Liver (tissue), 8 donors: ENCODE measurements at regions not wholly inside any gene's neighbourhood (a gene's known extent, or its start where the extent isn't known, plus 50 kb on each side); places are given as distances from the start of the nearest gene placed in this dataset.
A peak's percentile ranks its signal among the peaks of the same experiment; 100 is the strongest.

Experiments
- DNase-seq: peaks from one replicate; pipeline ENCODE4 v3.0.0-alpha.2; 2017; ENCODE audit warnings: low spot score
- H3K27ac ChIP-seq, 2 donors: one replicate each; pipeline ENCODE4 v1.7.0; 2013; ENCODE audit warnings: inconsistent platforms in 2 of 2, low read length in 2 of 2, control low read depth in 1 of 2, low read depth in 1 of 2, mild to moderate bottlenecking in 1 of 2
- H3K27me3 ChIP-seq, 4 donors: one replicate each; pipeline versions ENCODE4 v1.6.1 to v1.7.0; 2013; ENCODE audit warnings: low read length in 3 of 4, inconsistent platforms in 1 of 4, mild to moderate bottlenecking in 1 of 4, moderate library complexity in 1 of 4; ENCODE audit not compliant: control insufficient read depth in 4 of 4, insufficient read depth in 4 of 4
- H3K36me3 ChIP-seq, 4 donors: one replicate each; pipeline versions ENCODE4 v1.6.1 to v1.7.0; 2013; ENCODE audit warnings: low read length in 3 of 4, mild to moderate bottlenecking in 3 of 4, low read depth in 1 of 4, moderate library complexity in 1 of 4; ENCODE audit not compliant: control insufficient read depth in 4 of 4, insufficient read depth in 3 of 4
- H3K4me1 ChIP-seq, 4 donors: one replicate each; pipeline versions ENCODE4 v1.6.1 to v1.7.0; 2013; ENCODE audit warnings: low read length in 3 of 4, mild to moderate bottlenecking in 3 of 4, moderate library complexity in 1 of 4; ENCODE audit not compliant: control insufficient read depth in 4 of 4, insufficient read depth in 4 of 4
- H3K4me3 ChIP-seq, 3 donors: one replicate each; pipeline versions ENCODE4 v1.6.1 to v1.7.0; 2013; ENCODE audit warnings: low read length in 3 of 3, control low read depth in 1 of 3, low read depth in 1 of 3, mild to moderate bottlenecking in 1 of 3
- H3K9ac ChIP-seq, 2 donors: one replicate each; pipeline ENCODE4 v1.7.0; 2013; ENCODE audit warnings: low read length in 2 of 2, mild to moderate bottlenecking in 2 of 2, moderate library complexity in 2 of 2, control low read depth in 1 of 2, low read depth in 1 of 2
- H3K9me3 ChIP-seq, 4 donors: one replicate each; pipeline versions ENCODE4 v1.6.1 to v1.7.0; 2013; ENCODE audit warnings: low read length in 3 of 4; ENCODE audit not compliant: control insufficient read depth in 4 of 4
- ATF3 ChIP-seq: IDR thresholded peaks from 2 replicates; pipeline ENCODE4 v1.6.1; 2016; ENCODE audit warnings: antibody characterized with exemption
- CTCF ChIP-seq: fragments of 150-350 bp; IDR thresholded peaks from 2 replicates; pipeline ENCODE4 v1.5.1; 2017; ENCODE audit warnings: improper control_type of control experiment, low read depth, low read length; ENCODE audit not compliant: missing input control
- FOXA1 ChIP-seq: IDR thresholded peaks from 2 replicates; pipeline ENCODE4 v1.6.1; 2016; ENCODE audit warnings: antibody characterized with exemption
- FOXA2 ChIP-seq: IDR thresholded peaks from 2 replicates; pipeline ENCODE4 v1.6.1; 2016; ENCODE audit warnings: antibody characterized with exemption
- GABPA ChIP-seq, 2 donors: IDR thresholded peaks in 1 of 2; conservative IDR thresholded peaks in 1 of 2; 2 replicates each; pipeline ENCODE4 v1.6.1; 2016; ENCODE audit warnings: antibody characterized with exemption in 2 of 2, mild to moderate bottlenecking in 1 of 2, moderate library complexity in 1 of 2
- HNF4A ChIP-seq, 2 donors: conservative IDR thresholded peaks; 2 replicates each; pipeline ENCODE4 v1.6.1; 2016; ENCODE audit warnings: antibody characterized with exemption in 2 of 2, mild to moderate bottlenecking in 2 of 2
- HNF4G ChIP-seq: IDR thresholded peaks from 2 replicates; pipeline ENCODE4 v1.6.1; 2016; ENCODE audit warnings: antibody characterized with exemption
- MAX ChIP-seq: IDR thresholded peaks from 2 replicates; pipeline ENCODE4 v1.6.1; 2016; ENCODE audit warnings: antibody characterized with exemption
- NR2F2 ChIP-seq: IDR thresholded peaks from 2 replicates; pipeline ENCODE4 v1.6.1; 2016; ENCODE audit warnings: antibody characterized with exemption
- RAD21 ChIP-seq, 2 donors: IDR thresholded peaks; 2 replicates each; pipeline ENCODE4 v1.6.1; 2016; ENCODE audit warnings: antibody characterized with exemption in 2 of 2, mild to moderate bottlenecking in 2 of 2
- REST ChIP-seq: IDR thresholded peaks from 2 replicates; pipeline ENCODE4 v1.6.1; 2016; ENCODE audit warnings: antibody characterized with exemption, mild to moderate bottlenecking
- RXRA ChIP-seq, 2 donors: IDR thresholded peaks; 2 replicates each; pipeline ENCODE4 v1.6.1; 2017 to 2018; ENCODE audit warnings: antibody characterized with exemption in 2 of 2, mild to moderate bottlenecking in 1 of 2
- SP1 ChIP-seq: IDR thresholded peaks from 2 replicates; pipeline ENCODE4 v1.6.1; 2018; ENCODE audit warnings: antibody characterized with exemption, mild to moderate bottlenecking
- TAF1 ChIP-seq: conservative IDR thresholded peaks from 2 replicates; pipeline ENCODE4 v1.6.1; 2016; ENCODE audit warnings: antibody characterized with exemption, mild to moderate bottlenecking
- YY1 ChIP-seq: IDR thresholded peaks from 2 replicates; pipeline ENCODE4 v1.6.1; 2016; ENCODE audit warnings: antibody characterized with exemption, mild to moderate bottlenecking
- WGBS: extraction: QIAGEN DNeasy Blood & Tissue Kit; methylation state at CpG from one replicate; pipeline ENCODE4 v1.1.7; 2013; 5-methylcytosine and 5-hydroxymethylcytosine counted together
- donor health status: healthy.
- donor health status: healthy.
- donor health status: healthy.
- donor health status: healthy.
- donor health status: healthy.

GRCh38 chr11:95650276-95650675, 139.3 kb downstream of the FAM76B start:
- Histone ChIP-seq H3K9me3 (no peaks in the 10 kb centered on the region), H3K27me3 (no peaks in the 10 kb centered on the region), H3K9ac (no peak overlapping the region), H3K4me3 (no peak overlapping the region), H3K4me1 (peaks cover 0 to 14% (median 11%) of the 10 kb centered on the region in 4 donors), H3K27ac (no peak overlapping the region), H3K36me3 (no peaks in the 10 kb centered on the region)
- no peak for TF ChIP-seq RAD21 (IDR thresholded peaks at IDR 0.05)
- TF ChIP-seq ATF3, result no peak
- no peak for TF ChIP-seq TAF1
- no peak for TF ChIP-seq GABPA (IDR thresholded peaks at IDR 0.05 in 1 of 2, conservative IDR thresholded peaks at IDR 0.05 in 1 of 2)
- TF ChIP-seq REST, result no peak
- TF ChIP-seq MAX, result no peak
- no peak for TF ChIP-seq FOXA2
- TF ChIP-seq HNF4A (conservative IDR thresholded peaks at IDR 0.05), result no peak
- no peak for TF ChIP-seq CTCF
- TF ChIP-seq FOXA1, result no peak
- no peak for DNase-seq
- WGBS, result 78% methylated on average over 1 of the region's 1 CpG

GRCh38 chr11:95647871-95648270, 141.7 kb downstream of the FAM76B start:
- WGBS, result 39% methylated on average over 2 of the region's 2 CpGs
- TF ChIP-seq HNF4A (conservative IDR thresholded peaks at IDR 0.05) (no peak), YY1 (peak; percentile 62)

GRCh38 chr11:95647355-95647754, 142.2 kb downstream of the FAM76B start:
- no peak overlapping the region for H3K9ac ChIP-seq

More at GRCh38 chr11:95647871-95648270, 141.7 kb downstream of the FAM76B start:
- Histone ChIP-seq H3K9ac (no peak overlapping the region), H3K36me3 (no peaks in the 10 kb centered on the region), H3K27ac (no peak overlapping the region), H3K27me3 (no peaks in the 10 kb centered on the region), H3K4me1 (peaks cover 0 to 32% (median 27%) of the 10 kb centered on the region in 4 donors), H3K4me3 (no peak overlapping the region), H3K9me3 (no peaks in the 10 kb centered on the region)
- DNase-seq, result no peak

More at GRCh38 chr11:95647355-95647754, 142.2 kb downstream of the FAM76B start:
- no peak for DNase-seq
- no peak overlapping the region for H3K4me3 ChIP-seq
- H3K4me1 ChIP-seq, result peaks cover 0 to 32% (median 28%) of the 10 kb centered on the region in 4 donors
- H3K27ac ChIP-seq, result no peak overlapping the region
- peak; percentile 73 for TF ChIP-seq ATF3
- no peak for TF ChIP-seq HNF4G
- peak; percentile 76 for TF ChIP-seq SP1
- peak; percentile 18 for TF ChIP-seq NR2F2
- TF ChIP-seq RXRA (IDR thresholded peaks at IDR 0.05), result peak; percentile 11 to 42
- peak in 1 of 2 donors; percentile 23 for TF ChIP-seq RAD21 (IDR thresholded peaks at IDR 0.05)
- no peak for TF ChIP-seq FOXA2
- no peaks in the 10 kb centered on the region for H3K27me3 ChIP-seq
- no peaks in the 10 kb centered on the region for H3K9me3 ChIP-seq
- no peaks in the 10 kb centered on the region for H3K36me3 ChIP-seq
- WGBS, result 98% methylated on average over 1 of the region's 1 CpG
